ENCODE measurements at regions not wholly inside any gene's neighbourhood (a gene's known extent, or its start where the extent isn't known, plus 50 kb on each side); places are given as distances from the start of the nearest gene placed in this dataset.

DNA sequence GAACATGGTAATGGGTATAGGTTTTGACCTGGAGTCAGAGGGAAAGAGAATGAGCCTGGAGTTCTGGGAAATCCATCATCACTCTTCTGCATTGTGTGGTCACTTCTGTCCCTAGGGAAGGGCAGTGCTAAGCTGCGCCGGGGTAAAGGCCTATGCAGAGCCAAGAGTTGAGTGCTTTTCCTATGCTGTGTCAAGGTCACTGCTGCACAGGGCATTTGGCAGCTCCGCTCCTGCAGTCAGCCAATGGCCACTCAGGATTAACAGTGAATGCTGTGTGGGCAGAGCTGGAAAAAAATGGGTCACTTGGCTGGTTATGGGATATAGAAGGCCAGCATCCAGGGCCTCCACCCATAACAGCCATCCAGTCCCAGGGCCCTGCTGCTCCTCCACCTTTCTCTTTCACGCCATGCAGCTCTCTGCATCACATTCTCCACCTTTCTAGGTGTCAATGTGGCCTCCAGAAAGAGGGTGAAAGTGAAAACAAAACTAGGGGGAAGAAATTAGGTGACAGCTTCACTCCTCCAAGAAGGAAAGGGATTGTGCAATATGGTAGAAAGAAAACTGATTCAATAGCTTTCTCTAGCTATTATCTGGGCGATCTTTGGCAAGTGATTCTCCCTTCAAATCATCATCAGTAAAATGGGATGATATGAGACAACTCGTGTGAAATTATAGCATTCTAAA, 279.3 kb upstream of the ANKRD55 start:
- no peak for DNase-seq (ENCODE audit: low read depth)

- no peak for DNase-seq (ENCODE audit: low read depth)
Observed at GRCh38 chr5:56511326-56511841, 278.3 kb upstream of the ANKRD55 start.

DNA sequence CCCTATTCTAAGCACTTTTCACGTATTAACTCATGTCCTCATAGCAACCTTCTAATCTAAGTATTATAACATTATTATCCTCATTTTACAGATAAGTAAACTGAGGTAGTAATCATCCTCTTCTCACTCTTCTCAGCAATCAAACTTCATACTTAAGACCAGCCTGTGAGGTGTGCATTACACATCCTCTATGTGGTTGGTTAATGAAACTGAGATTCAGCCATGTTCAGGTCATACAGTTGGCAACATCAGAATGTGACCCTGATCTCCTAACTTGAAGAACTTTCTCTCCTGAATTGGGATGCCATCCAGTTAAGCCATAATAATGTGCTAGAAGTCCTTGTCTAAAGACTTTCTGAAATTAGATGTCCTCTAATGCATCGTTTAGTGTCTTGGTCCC, 275.1 kb upstream of the ANKRD55 start:
- DNase-seq (ENCODE audit: low read depth), result no peak

- no peak for DNase-seq (ENCODE audit: low read depth)
Observed at GRCh38 chr5:56507351-56507930, 274.3 kb upstream of the ANKRD55 start.

DNA sequence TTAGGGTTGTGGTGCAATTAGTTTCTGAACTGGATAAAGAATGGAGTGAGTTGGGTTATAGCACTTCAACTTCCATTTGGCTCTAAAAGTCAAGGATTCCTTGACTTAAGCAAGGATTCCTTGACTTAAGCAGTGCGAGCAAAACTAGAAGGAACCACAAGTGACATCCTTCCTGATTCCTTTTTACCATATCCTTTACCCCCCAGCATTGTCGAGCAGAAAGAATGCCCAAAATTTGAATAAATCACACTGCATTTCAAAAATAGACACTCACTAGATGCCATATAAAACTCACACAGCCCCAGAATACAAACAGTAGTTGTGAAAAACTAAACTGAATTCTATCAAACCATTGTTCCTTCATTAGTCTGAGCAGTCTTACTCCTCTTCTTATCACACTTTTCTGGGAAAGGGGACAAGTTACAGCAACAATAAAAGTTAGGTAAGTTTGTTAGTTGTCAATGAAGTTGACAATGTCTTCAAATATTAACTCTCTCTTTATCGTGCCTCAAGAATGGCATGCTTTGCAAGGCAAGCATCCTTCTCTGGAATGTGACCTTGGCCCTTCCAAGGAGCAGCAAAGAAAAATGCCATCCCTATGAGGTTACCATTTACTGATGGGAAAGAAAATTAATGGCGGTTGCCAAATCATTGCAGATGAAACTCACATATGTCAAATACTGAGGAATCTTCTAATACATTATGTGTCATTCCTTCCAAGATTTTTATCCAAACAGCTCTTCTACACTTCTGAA, 273.3 kb upstream of the ANKRD55 start:
- DNase-seq (ENCODE audit: low read depth), result no peak

DNA sequence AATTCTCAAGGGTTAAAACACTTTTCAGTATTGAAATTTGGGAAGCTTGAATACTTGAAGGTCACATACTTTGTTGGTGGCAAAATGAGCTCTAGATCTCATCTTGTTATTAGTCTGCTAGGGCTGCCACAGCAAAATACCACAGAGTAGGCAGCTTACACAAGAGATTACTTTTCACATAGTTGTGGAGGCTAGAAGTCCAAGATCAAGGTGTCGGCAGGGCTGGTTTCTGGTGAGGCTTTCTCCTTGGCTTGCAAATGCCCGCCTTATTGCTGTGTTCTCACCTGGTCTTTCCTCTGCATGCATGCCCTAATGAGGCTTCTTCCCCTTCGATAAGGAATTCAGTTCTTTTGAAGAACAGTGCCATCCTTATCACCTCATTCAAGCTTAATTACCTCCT, 270.8 kb upstream of the ANKRD55 start:
- DNase-seq (ENCODE audit: low read depth), result no peak

- no peak for DNase-seq (ENCODE audit: low read depth)
Observed at GRCh38 chr5:56501781-56502557, 268.8 kb upstream of the ANKRD55 start.

GRCh38 chr5:56499901-56500300, 266.8 kb upstream of the ANKRD55 start:
- no peak for DNase-seq (ENCODE audit: low read depth)

GRCh38 chr5:56499491-56499890, 266.4 kb upstream of the ANKRD55 start:
- no peak for DNase-seq (ENCODE audit: low read depth)

- DNase-seq (ENCODE audit: low read depth), result no peak
Observed at GRCh38 chr5:56498759-56499395, 265.7 kb upstream of the ANKRD55 start.

- no peak for DNase-seq (ENCODE audit: low read depth)
Observed at GRCh38 chr5:56496581-56497063, 263.5 kb upstream of the ANKRD55 start.

- DNase-seq (ENCODE audit: low read depth), result no peak
Observed at GRCh38 chr5:56494300-56494731, 261.2 kb upstream of the ANKRD55 start.

GRCh38 chr5:56493766-56494165, 260.6 kb upstream of the ANKRD55 start:
- no peak for DNase-seq (ENCODE audit: low read depth)

DNA sequence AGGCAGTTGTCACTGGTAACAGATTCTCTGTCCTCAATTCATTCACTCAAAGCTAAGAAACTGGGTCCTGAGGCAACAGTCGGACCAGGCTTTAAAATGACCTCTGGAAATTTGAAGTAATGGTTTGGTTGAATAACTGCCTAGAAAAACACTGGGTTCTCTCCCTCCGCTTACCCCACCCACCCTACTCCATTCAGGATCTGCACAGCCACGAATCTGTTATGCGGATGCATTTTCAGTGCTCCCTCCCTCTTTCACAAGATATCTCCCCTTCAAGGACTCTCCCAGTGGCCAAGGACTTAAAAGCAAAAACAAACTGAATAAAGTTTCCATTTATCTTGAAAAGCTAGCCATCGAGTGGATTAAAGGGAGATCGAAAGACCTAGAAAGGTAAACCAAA, 260.2 kb upstream of the ANKRD55 start:
- no peak for DNase-seq (ENCODE audit: low read depth)

- DNase-seq (ENCODE audit: low read depth), result no peak
Observed at GRCh38 chr5:56492812-56493211, 259.7 kb upstream of the ANKRD55 start.

GRCh38 chr5:56490971-56491468, 257.9 kb upstream of the ANKRD55 start:
- no peak for DNase-seq (ENCODE audit: low read depth)

DNA sequence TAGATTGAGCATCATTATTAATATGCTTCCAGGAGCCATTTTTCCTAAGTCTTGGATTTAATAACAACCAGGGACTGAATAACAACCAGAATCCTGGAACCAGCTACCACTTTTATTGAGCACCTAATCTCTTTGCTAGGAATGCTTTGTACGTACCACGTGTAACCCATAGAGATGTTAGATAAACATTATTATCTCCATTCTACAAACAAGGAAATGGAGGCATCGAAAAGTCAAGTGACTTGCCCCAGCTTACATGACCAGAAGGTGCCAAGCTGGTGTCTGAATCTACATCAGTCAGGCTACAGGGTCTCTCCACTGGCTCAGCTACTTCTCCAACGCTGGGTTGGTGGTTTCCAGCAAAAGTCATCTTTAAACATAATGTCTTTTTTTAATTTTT, 256.1 kb upstream of the ANKRD55 start:
- DNase-seq (ENCODE audit: low read depth), result no peak

DNA sequence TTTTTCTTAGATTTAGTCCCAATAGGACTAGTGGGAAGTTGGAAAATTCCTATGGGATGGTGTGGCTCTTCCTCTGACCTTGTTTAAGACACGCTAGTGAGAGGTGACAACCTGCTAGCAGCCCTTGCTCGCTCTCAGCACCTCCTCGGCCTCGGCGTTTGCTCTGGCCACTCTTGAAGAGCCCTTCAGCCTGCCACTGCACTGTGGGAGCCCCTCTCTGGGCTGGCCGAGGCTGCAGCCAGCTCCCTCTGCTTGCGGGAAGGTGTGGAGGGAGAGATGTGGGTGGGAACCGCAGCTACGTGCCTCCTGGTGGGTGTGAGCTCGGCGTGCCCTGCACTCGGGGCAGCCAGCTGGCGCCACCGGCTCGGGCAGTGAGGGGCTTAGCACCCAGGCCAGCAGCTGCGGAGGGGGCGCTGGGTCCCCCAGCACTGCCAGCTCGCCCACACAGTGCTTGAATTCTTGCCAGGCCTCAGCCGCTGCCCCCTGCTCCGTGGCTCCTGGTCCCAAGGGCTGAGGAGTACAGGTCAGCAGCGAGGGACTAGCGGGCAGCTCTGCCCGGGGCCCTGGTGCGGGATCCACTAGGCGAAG, 254.5 kb upstream of the ANKRD55 start:
- no peak for DNase-seq (ENCODE audit: low read depth)

- no peak for DNase-seq (ENCODE audit: low read depth)
Observed at GRCh38 chr5:56482363-56482762, 249.2 kb upstream of the ANKRD55 start.

DNA sequence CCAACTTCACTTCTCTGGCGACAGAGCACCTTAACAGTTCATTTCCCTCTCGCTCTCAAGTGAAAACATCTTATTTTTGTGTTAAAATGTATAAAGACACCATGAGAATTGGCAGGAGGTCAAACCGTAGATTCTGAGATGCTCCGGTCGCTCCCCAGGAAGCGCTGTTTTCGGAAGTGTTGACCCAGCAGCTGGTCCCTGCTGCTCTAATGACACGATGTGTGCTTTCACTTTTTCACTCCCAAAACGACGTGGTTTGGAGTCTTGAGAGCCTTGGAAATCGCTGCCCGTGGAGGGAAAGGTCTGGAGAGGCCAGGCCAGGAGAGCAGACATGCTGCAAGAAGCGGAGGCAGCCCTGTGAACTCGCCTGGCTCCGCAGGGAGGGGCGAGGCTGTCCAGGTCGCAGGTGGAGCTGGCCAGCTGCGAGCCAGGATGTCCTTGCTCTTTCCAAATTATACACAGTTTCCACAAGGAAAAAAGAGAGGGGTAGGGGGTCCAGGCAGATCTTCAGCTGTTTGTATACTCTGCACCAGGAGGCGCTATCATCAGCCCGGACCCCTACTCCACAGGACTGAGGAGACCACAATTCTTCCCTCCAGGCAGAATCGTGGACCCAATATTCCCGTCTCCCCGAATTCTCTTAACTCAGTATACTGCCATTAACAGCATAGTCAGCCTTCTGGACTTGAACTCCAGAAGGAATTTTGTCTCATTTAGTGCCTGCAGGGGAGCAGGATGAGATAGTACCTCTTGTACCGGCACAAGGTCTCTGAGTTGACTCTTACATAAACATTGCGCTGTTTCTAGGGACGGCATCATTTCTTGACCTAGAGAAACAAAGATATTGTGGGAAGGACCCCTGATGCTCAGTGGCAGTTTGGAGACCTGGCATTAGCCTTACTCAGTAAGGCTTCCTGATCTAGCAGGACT, 248.6 kb upstream of the ANKRD55 start:
- DNase-seq (ENCODE audit: low read depth), result no peak

Measured in CMK (cell line).